ENCODE measurements at regions not wholly inside any gene's neighbourhood (a gene's known extent, or its start where the extent isn't known, plus 50 kb on each side); places are given as distances from the start of the nearest gene placed in this dataset.
"Not testable (repeated sequence)": the region's sequence is repeated elsewhere in the genome, so short reads cannot be mapped to it uniquely, and the experiment has no call there.

- in situ Hi-C loops (cut with HindIII; ENCODE audit: low pct_unique_long_range_greater_than_20kb, low sequenced_read_pairs), result no loop called here
- Histone ChIP-seq H3K36me3 (ENCODE audit: control insufficient read depth, insufficient read depth, low read length) (no peaks in the 10 kb centered on the region), H3K27ac (ENCODE audit: low read length) (no peak overlapping the region), H3K9me3 (ENCODE audit: control insufficient read depth, insufficient read depth, low read depth, low read length) (no peaks in the 10 kb centered on the region), H3K4me1 (ENCODE audit: control insufficient read depth, insufficient read depth, low read length) (no peaks in the 10 kb centered on the region), H3K4me3 (ENCODE audit: low read depth in 2 of 2, low read length in 2 of 2) (no peak overlapping the region), H3K27me3 (ENCODE audit: control insufficient read depth, insufficient read depth, low read length) (no peaks in the 10 kb centered on the region)
- ATAC-seq, result no peak
- ChIA-PET POLR2A (no interaction called here), CTCF (no interaction called here)
- peak; percentile 13 for DNase-seq (ENCODE audit: low read depth, low spot score)
- intact Hi-C loops (cut with micrococcal nuclease; ENCODE audit: unreplicated experiment), result no loop called here
- TF ChIP-seq TCF7L2 (IDR thresholded peaks at IDR 0.05; ENCODE audit: low read depth, low read length) (no peak), POLR2AphosphoS5 (IDR thresholded peaks at IDR 0.05; ENCODE audit: low read depth, low read length) (no peak), CTCF (IDR thresholded peaks at IDR 0.05) (peak; percentile 53), SIN3A (IDR thresholded peaks at IDR 0.05; ENCODE audit: borderline replicate concordance, insufficient read depth, low read depth, low read length) (no peak), REST (IDR thresholded peaks at IDR 0.05; ENCODE audit: insufficient read depth in 1 of 2, low read depth in 2 of 2, low read length in 1 of 2) (no peak)
- no TSS peak for BruUV-seq (replicated peaks)
Observed at GRCh38 chrX:35380808-35381700, 417.1 kb upstream of the MAGEB16 start.

- CTCF ChIA-PET; POLR2A ChIA-PET; in situ Hi-C loops (cut with HindIII; ENCODE audit: low pct_unique_long_range_greater_than_20kb, low sequenced_read_pairs); intact Hi-C loops (cut with micrococcal nuclease; ENCODE audit: unreplicated experiment); H3K4me1 ChIP-seq (ENCODE audit: control insufficient read depth, insufficient read depth, low read length); H3K27ac ChIP-seq (ENCODE audit: low read length); H3K9me3 ChIP-seq (ENCODE audit: control insufficient read depth, insufficient read depth, low read depth, low read length); BruUV-seq (replicated peaks); H3K36me3 ChIP-seq (ENCODE audit: control insufficient read depth, insufficient read depth, low read length); H3K4me3 ChIP-seq (ENCODE audit: low read depth in 2 of 2, low read length in 2 of 2); H3K27me3 ChIP-seq (ENCODE audit: control insufficient read depth, insufficient read depth, low read length); ATAC-seq; DNase-seq (ENCODE audit: low read depth, low spot score): not testable (repeated sequence)
Observed at GRCh38 chrX:35381709-35382108, 416.4 kb upstream of the MAGEB16 start.

- in situ Hi-C loops (cut with HindIII; ENCODE audit: low pct_unique_long_range_greater_than_20kb, low sequenced_read_pairs) (no loop called here), intact Hi-C loops (cut with micrococcal nuclease; ENCODE audit: unreplicated experiment) (no loop called here)
- Histone ChIP-seq H3K27me3 (ENCODE audit: control insufficient read depth, insufficient read depth, low read length) (no peaks in the 10 kb centered on the region), H3K36me3 (ENCODE audit: control insufficient read depth, insufficient read depth, low read length) (no peaks in the 10 kb centered on the region), H3K4me1 (ENCODE audit: control insufficient read depth, insufficient read depth, low read length) (no peaks in the 10 kb centered on the region), H3K27ac (ENCODE audit: low read length) (no peak overlapping the region), H3K9me3 (ENCODE audit: control insufficient read depth, insufficient read depth, low read depth, low read length) (no peaks in the 10 kb centered on the region), H3K4me3 (ENCODE audit: low read depth in 2 of 2, low read length in 2 of 2) (no peak overlapping the region)
- POLR2A ChIA-PET, result no interaction called here
- DNase-seq (ENCODE audit: low read depth, low spot score), result no peak
- ATAC-seq, result no peak
- TF ChIP-seq REST (IDR thresholded peaks at IDR 0.05; ENCODE audit: insufficient read depth in 1 of 2, low read depth in 2 of 2, low read length in 1 of 2), result no peak
- no peak for TF ChIP-seq TCF7L2 (IDR thresholded peaks at IDR 0.05; ENCODE audit: low read depth, low read length)
- TF ChIP-seq POLR2AphosphoS5 (IDR thresholded peaks at IDR 0.05; ENCODE audit: low read depth, low read length), result no peak
- no peak for TF ChIP-seq SIN3A (IDR thresholded peaks at IDR 0.05; ENCODE audit: borderline replicate concordance, insufficient read depth, low read depth, low read length)
- no peak for TF ChIP-seq CTCF (IDR thresholded peaks at IDR 0.05)
- CTCF ChIA-PET, result no interaction called here
- BruUV-seq (replicated peaks), result no TSS peak
Observed at GRCh38 chrX:35382966-35383365, 415.2 kb upstream of the MAGEB16 start.

All from Panc1 (cell line).